ENCODE measurements at regions not wholly inside any gene's neighbourhood (a gene's known extent, or its start where the extent isn't known, plus 50 kb on each side); places are given as distances from the start of the nearest gene placed in this dataset.

DNA sequence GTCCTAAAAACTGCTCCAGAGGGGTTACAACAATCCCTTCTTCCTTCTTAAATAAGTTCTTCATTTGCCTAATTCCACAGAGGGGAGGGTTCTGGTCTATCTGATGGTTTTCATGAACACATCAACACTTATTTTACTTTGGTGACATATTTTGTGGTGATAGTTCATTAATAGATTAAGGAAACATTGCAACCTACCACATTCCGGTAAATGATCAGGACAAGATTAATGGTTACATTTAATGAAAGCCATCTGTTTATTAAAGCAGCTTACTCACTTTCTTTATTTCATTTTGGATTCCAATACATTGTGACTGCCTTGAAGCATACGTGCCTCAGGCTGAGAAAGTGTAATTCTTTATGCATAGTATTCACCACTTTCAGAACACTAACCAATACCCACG, 101.0 kb downstream of the SKIDA1 start (continued):
- TF ChIP-seq TEAD4 (IDR thresholded peaks at IDR 0.05; ENCODE audit: low read depth, low read length) (no peak), SP1 (IDR thresholded peaks at IDR 0.05; ENCODE audit: low read depth, low read length) (no peak), EZH2 (IDR thresholded peaks at IDR 0.05; ENCODE audit: low read depth, low read length, severe bottlenecking) (no peak), EGR1 (IDR thresholded peaks at IDR 0.05; ENCODE audit: borderline replicate concordance, low read depth, low read length) (no peak), KDM5A (IDR thresholded peaks at IDR 0.05; ENCODE audit: low read length) (no peak), CEBPB (IDR thresholded peaks at IDR 0.05; ENCODE audit: low read depth, low read length) (no peak), CREB1 (IDR thresholded peaks at IDR 0.05) (no peak)
- TF ChIP-seq, protein P1, sequence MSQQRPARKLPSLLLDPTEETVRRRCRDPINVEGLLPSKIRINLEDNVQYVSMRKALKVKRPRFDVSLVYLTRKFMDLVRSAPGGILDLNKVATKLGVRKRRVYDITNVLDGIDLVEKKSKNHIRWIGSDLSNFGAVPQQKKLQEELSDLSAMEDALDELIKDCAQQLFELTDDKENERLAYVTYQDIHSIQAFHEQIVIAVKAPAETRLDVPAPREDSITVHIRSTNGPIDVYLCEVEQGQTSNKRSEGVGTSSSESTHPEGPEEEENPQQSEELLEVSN (IDR thresholded peaks at IDR 0.05): no peak
- TF ChIP-seq, protein P2, sequence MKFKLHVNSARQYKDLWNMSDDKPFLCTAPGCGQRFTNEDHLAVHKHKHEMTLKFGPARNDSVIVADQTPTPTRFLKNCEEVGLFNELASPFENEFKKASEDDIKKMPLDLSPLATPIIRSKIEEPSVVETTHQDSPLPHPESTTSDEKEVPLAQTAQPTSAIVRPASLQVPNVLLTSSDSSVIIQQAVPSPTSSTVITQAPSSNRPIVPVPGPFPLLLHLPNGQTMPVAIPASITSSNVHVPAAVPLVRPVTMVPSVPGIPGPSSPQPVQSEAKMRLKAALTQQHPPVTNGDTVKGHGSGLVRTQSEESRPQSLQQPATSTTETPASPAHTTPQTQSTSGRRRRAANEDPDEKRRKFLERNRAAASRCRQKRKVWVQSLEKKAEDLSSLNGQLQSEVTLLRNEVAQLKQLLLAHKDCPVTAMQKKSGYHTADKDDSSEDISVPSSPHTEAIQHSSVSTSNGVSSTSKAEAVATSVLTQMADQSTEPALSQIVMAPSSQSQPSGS (IDR thresholded peaks at IDR 0.05; ENCODE audit: low read length): no peak
